Fibroblast of lung (primary cell): ENCODE measurements at regions not wholly inside any gene's neighbourhood (a gene's known extent, or its start where the extent isn't known, plus 50 kb on each side); places are given as distances from the start of the nearest gene placed in this dataset.

ENCODE experiments used
- EZH2 ChIP-seq: IDR thresholded peaks from 2 replicates; pipeline ENCODE4 v1.5.1; 2012; ENCODE audit warnings: low read length, control low read depth, mild to moderate bottlenecking; ENCODE audit errors: missing control alignments
- TF ChIP-seq, protein P1 (sequence below), 2 donors: IDR thresholded peaks in 1 of 2; conservative IDR thresholded peaks in 1 of 2; 1 replicate in 1 of 2; 2 replicates in 1 of 2; pipeline ENCODE4 v1.5.1; 2011 to 2012; ENCODE audit warnings: low read length in 2 of 2, control low read depth in 1 of 2, inconsistent platforms in 1 of 2, low read depth in 1 of 2, mild to moderate bottlenecking in 1 of 2

DNA sequence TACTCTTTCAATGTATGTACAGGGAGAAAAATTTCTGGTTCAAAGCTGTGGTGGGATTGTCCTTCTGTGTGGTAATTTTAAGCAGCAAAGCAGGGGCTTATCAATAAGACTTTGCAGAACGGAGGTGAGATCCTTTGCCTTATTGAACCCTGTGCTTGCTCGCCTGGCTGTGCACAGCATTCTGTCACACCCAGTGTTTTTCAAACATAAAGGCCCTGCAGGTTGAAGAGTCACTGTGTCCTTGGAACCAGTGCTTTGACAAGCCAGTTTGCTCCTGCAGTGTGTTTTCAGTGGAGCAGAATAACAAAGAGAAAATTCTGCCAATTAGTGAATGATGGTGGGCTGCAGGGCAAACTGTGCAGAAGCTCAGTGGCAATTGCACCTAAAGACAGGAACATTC, 236.7 kb upstream of the PCSK5 start:
- no peak for TF ChIP-seq EZH2
- TF ChIP-seq, protein P1, sequence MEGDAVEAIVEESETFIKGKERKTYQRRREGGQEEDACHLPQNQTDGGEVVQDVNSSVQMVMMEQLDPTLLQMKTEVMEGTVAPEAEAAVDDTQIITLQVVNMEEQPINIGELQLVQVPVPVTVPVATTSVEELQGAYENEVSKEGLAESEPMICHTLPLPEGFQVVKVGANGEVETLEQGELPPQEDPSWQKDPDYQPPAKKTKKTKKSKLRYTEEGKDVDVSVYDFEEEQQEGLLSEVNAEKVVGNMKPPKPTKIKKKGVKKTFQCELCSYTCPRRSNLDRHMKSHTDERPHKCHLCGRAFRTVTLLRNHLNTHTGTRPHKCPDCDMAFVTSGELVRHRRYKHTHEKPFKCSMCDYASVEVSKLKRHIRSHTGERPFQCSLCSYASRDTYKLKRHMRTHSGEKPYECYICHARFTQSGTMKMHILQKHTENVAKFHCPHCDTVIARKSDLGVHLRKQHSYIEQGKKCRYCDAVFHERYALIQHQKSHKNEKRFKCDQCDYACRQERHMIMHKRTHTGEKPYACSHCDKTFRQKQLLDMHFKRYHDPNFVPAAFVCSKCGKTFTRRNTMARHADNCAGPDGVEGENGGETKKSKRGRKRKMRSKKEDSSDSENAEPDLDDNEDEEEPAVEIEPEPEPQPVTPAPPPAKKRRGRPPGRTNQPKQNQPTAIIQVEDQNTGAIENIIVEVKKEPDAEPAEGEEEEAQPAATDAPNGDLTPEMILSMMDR (conservative IDR thresholded peaks at IDR 0.05 in 1 of 2, IDR thresholded peaks at IDR 0.05 in 1 of 2; ENCODE audit: low read depth in 1 of 2, low read length in 2 of 2): no peak
